ENCODE measurements at regions not wholly inside any gene's neighbourhood (a gene's known extent, or its start where the extent isn't known, plus 50 kb on each side); places are given as distances from the start of the nearest gene placed in this dataset.

DNA sequence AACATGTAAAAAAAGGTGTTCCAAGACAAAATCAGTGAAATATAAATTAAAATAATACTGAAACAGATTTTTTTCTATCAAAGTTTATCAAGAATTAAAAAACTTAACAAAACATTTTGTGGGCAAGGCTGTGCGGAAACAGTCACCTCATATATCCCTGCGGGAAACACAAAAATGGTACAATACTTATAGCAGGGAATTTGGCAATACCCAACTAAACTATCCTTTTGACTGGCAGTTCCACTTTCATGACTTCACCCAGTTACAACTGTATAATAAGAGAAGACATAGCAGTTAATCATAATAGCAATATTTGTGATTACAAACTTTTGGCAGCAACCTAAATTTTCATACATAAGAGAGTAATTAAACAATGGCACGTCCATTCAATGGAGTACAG lies 121.5 kb upstream of the EGLN3 start:
- TF ChIP-seq, protein P1, sequence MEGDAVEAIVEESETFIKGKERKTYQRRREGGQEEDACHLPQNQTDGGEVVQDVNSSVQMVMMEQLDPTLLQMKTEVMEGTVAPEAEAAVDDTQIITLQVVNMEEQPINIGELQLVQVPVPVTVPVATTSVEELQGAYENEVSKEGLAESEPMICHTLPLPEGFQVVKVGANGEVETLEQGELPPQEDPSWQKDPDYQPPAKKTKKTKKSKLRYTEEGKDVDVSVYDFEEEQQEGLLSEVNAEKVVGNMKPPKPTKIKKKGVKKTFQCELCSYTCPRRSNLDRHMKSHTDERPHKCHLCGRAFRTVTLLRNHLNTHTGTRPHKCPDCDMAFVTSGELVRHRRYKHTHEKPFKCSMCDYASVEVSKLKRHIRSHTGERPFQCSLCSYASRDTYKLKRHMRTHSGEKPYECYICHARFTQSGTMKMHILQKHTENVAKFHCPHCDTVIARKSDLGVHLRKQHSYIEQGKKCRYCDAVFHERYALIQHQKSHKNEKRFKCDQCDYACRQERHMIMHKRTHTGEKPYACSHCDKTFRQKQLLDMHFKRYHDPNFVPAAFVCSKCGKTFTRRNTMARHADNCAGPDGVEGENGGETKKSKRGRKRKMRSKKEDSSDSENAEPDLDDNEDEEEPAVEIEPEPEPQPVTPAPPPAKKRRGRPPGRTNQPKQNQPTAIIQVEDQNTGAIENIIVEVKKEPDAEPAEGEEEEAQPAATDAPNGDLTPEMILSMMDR (IDR thresholded peaks at IDR 0.05; ENCODE audit: extremely low read depth, low read depth, low read length): no peak
- H3K79me2 ChIP-seq (ENCODE audit: insufficient read depth, low read length): no peaks in the 10 kb centered on the region
- H3K27ac ChIP-seq (ENCODE audit: low read depth, low read length): no peak overlapping the region
- H3K4me2 ChIP-seq (ENCODE audit: insufficient read depth, low read length): no peak overlapping the region
- H3K4me3 ChIP-seq (ENCODE audit: insufficient read depth, low read length): no peak overlapping the region
- no peaks in the 10 kb centered on the region for H3K9me3 ChIP-seq (ENCODE audit: low read depth, low read length)
- no peaks in the 10 kb centered on the region for H3K27me3 ChIP-seq (ENCODE audit: insufficient read depth, low read length)
- H3K4me1 ChIP-seq (ENCODE audit: insufficient read depth, low read length): no peaks in the 10 kb centered on the region
- DNase-seq (ENCODE audit: insufficient read length, low spot score, missing footprints): no peak
- no peak overlapping the region for H2AFZ ChIP-seq (ENCODE audit: low read length)
- H4K20me1 ChIP-seq (ENCODE audit: insufficient read depth, low read length): no peaks in the 10 kb centered on the region
- no peaks in the 10 kb centered on the region for H3K36me3 ChIP-seq (ENCODE audit: insufficient read depth, low read length)

DNA sequence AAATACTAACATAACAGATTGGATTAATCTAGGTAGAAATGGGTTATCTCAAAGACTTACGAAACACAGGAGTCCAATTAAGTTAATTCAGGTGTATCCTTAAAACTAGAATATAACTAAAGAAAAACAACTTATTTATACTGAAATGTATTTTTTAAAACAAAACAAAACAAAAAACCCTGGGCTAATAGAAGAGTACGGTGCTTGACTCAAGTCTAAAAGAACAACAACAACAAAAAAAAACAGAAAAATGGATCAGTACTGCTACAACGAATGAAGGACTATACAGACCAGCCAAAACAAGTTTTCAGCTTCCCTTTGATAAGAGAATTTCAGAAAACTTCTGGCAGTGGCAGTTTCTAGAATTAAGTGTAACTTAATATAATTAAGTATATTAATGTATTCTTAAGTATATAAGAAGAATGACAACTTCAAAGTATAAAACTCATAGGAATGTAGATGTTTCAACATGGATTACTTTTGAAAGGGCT lies 120.1 kb upstream of the EGLN3 start:
- TF ChIP-seq, protein P1 (IDR thresholded peaks at IDR 0.05; ENCODE audit: extremely low read depth, low read depth, low read length): no peak
- Histone ChIP-seq H3K36me3 (ENCODE audit: insufficient read depth, low read length) (no peaks in the 10 kb centered on the region), H2AFZ (ENCODE audit: low read length) (no peak overlapping the region), H4K20me1 (ENCODE audit: insufficient read depth, low read length) (no peaks in the 10 kb centered on the region), H3K27me3 (ENCODE audit: insufficient read depth, low read length) (no peaks in the 10 kb centered on the region), H3K79me2 (ENCODE audit: insufficient read depth, low read length) (no peaks in the 10 kb centered on the region), H3K4me1 (ENCODE audit: insufficient read depth, low read length) (no peaks in the 10 kb centered on the region), H3K9me3 (ENCODE audit: low read depth, low read length) (no peaks in the 10 kb centered on the region), H3K4me3 (ENCODE audit: insufficient read depth, low read length) (no peak overlapping the region), H3K4me2 (ENCODE audit: insufficient read depth, low read length) (no peak overlapping the region), H3K27ac (ENCODE audit: low read depth, low read length) (no peak overlapping the region)
- DNase-seq (ENCODE audit: insufficient read length, low spot score, missing footprints): no peak

DNA sequence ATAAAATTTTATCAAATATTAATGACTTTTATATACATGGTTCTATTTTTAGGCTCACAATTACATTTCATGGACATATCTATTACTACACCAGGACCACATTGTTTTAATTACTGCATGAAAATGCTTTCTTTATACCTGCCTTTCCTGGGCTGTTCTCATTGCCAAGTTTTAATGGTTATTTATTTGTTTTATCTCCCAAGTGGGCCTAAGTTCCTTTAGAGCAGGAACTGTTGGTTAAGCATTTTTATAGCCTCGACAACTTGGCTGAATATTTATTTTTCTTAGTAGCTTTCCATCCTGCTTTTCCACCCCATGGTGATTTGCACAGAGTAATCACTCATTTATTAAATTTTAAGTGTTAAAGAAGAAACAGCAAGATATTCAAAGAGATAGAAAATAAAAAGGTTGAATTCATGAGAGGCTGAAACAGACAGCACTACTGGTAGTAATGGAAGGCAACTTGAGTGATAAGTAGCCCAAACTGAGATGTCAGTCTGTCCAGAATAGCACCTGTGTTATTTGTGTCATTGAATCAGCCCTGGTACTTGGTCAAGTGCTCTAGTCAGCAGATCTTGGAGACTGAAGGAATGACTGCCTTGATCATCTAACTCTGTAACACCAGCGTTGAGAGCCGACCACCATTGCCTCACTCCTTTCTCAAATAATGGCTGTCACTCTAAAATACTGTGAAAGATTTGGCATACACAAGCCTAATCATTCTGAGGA lies 119.1 kb upstream of the EGLN3 start:
- Histone ChIP-seq H3K79me2 (ENCODE audit: insufficient read depth, low read length) (no peaks in the 10 kb centered on the region), H3K27me3 (ENCODE audit: insufficient read depth, low read length) (no peaks in the 10 kb centered on the region), H3K4me3 (ENCODE audit: insufficient read depth, low read length) (no peak overlapping the region), H3K36me3 (ENCODE audit: insufficient read depth, low read length) (no peaks in the 10 kb centered on the region), H3K27ac (ENCODE audit: low read depth, low read length) (no peak overlapping the region), H3K4me2 (ENCODE audit: insufficient read depth, low read length) (no peak overlapping the region), H2AFZ (ENCODE audit: low read length) (no peak overlapping the region), H4K20me1 (ENCODE audit: insufficient read depth, low read length) (no peaks in the 10 kb centered on the region), H3K4me1 (ENCODE audit: insufficient read depth, low read length) (no peaks in the 10 kb centered on the region), H3K9me3 (ENCODE audit: low read depth, low read length) (no peaks in the 10 kb centered on the region)
- DNase-seq (ENCODE audit: insufficient read length, low spot score, missing footprints): no peak
- TF ChIP-seq, protein P1 (IDR thresholded peaks at IDR 0.05; ENCODE audit: extremely low read depth, low read depth, low read length): no peak

DNA sequence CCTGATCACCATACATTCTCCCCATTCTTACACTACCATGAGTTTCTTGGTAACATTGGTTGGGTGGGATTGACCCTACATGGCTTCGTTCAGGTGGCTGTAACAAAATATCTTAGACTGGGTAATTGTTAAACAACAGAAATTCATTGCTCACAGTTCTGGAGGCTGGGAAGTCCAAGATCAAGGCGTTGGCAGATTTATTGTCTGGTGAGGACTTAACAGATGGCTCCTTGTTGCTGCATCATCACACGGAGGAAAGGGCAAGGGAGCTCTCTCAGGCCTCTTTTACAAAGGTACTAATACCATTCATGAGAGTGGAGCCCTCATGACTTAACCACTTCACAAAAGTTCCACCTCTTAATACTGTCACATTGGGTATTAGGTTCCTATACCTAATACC lies 116.7 kb upstream of the EGLN3 start:
- H3K36me3 ChIP-seq (ENCODE audit: insufficient read depth, low read length): no peaks in the 10 kb centered on the region
- no peak overlapping the region for H3K4me2 ChIP-seq (ENCODE audit: insufficient read depth, low read length)
- no peak for DNase-seq (ENCODE audit: insufficient read length, low spot score, missing footprints)
- TF ChIP-seq, protein P1 (IDR thresholded peaks at IDR 0.05; ENCODE audit: extremely low read depth, low read depth, low read length): no peak
- H3K79me2 ChIP-seq (ENCODE audit: insufficient read depth, low read length): no peaks in the 10 kb centered on the region
- H3K9me3 ChIP-seq (ENCODE audit: low read depth, low read length): no peaks in the 10 kb centered on the region
- no peaks in the 10 kb centered on the region for H3K4me1 ChIP-seq (ENCODE audit: insufficient read depth, low read length)
- no peaks in the 10 kb centered on the region for H4K20me1 ChIP-seq (ENCODE audit: insufficient read depth, low read length)
- H3K27ac ChIP-seq (ENCODE audit: low read depth, low read length): no peak overlapping the region
- H3K27me3 ChIP-seq (ENCODE audit: insufficient read depth, low read length): no peaks in the 10 kb centered on the region
- H2AFZ ChIP-seq (ENCODE audit: low read length): no peak overlapping the region
- no peak overlapping the region for H3K4me3 ChIP-seq (ENCODE audit: insufficient read depth, low read length)

Data from osteoblast (primary cell).